PC-9 (cell line): ENCODE measurements at regions not wholly inside any gene's neighbourhood (a gene's known extent, or its start where the extent isn't known, plus 50 kb on each side); places are given as distances from the start of the nearest gene placed in this dataset.

Experiments
- CTCF ChIP-seq: fragments of 200-600 bp; sonication (generic); conservative IDR thresholded peaks from 2 replicates; pipeline ENCODE4 v1.6.1; 2017; ENCODE audit warnings: mixed run types, antibody characterized with exemption, mild to moderate bottlenecking, moderate library complexity
- EZH2 ChIP-seq: fragments of 200-600 bp; sonication (generic); IDR thresholded peaks from 2 replicates; pipeline ENCODE4 v1.8.0; 2017; ENCODE audit warnings: antibody characterized with exemption, low read depth

- TF ChIP-seq CTCF (no peak), EZH2 (no peak)
These were observed 171.0 kb downstream of the HSD17B3 start for GRCh38 chr9:96130970-96131369.
